HEK293 (cell line): ENCODE measurements at regions not wholly inside any gene's neighbourhood (a gene's known extent, or its start where the extent isn't known, plus 50 kb on each side); places are given as distances from the start of the nearest gene placed in this dataset.

Experiments used
- YY1 ChIP-seq: fragments of 450-650 bp; formaldehyde crosslinking; IDR thresholded peaks from 2 replicates; pipeline ENCODE4 v1.5.1; 2018; ENCODE audit warnings: missing biosample characterization, missing genetic modification characterization
- ZFP3 ChIP-seq: fragments of 450-650 bp; formaldehyde crosslinking; IDR thresholded peaks from 2 replicates; pipeline ENCODE4 v1.5.1; 2016; ENCODE audit warnings: low read depth, missing biosample characterization, missing genetic modification characterization
- ZNF121 ChIP-seq: fragments of 450-650 bp; formaldehyde crosslinking; IDR thresholded peaks from 2 replicates; pipeline ENCODE4 v1.5.1; 2016; ENCODE audit warnings: missing biosample characterization, missing genetic modification characterization
- ZNF664 ChIP-seq: fragments of 450-650 bp; formaldehyde crosslinking; IDR thresholded peaks from 2 replicates; pipeline ENCODE4 v1.5.1; 2016; ENCODE audit warnings: missing biosample characterization, missing genetic modification characterization
- TF ChIP-seq, protein P1 (sequence below): fragments of 450-650 bp; formaldehyde crosslinking; IDR thresholded peaks from 2 replicates; pipeline ENCODE4 v1.5.1; 2016; ENCODE audit warnings: missing biosample characterization, missing genetic modification characterization
- TF ChIP-seq, protein P2 (sequence below): fragments of 450-650 bp; formaldehyde crosslinking; IDR thresholded peaks from 2 replicates; pipeline ENCODE4 v1.5.1; 2016; ENCODE audit warnings: missing biosample characterization, missing genetic modification characterization, low read depth

- TF ChIP-seq, protein P1, sequence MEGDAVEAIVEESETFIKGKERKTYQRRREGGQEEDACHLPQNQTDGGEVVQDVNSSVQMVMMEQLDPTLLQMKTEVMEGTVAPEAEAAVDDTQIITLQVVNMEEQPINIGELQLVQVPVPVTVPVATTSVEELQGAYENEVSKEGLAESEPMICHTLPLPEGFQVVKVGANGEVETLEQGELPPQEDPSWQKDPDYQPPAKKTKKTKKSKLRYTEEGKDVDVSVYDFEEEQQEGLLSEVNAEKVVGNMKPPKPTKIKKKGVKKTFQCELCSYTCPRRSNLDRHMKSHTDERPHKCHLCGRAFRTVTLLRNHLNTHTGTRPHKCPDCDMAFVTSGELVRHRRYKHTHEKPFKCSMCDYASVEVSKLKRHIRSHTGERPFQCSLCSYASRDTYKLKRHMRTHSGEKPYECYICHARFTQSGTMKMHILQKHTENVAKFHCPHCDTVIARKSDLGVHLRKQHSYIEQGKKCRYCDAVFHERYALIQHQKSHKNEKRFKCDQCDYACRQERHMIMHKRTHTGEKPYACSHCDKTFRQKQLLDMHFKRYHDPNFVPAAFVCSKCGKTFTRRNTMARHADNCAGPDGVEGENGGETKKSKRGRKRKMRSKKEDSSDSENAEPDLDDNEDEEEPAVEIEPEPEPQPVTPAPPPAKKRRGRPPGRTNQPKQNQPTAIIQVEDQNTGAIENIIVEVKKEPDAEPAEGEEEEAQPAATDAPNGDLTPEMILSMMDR (tag by site-specific recombination) = no peak
- TF ChIP-seq ZNF664 (tag by site-specific recombination) = no peak
- no peak for TF ChIP-seq ZNF121
- no peak for TF ChIP-seq ZFP3 (tag by site-specific recombination)
- TF ChIP-seq YY1 (tag by site-specific recombination) = no peak
- TF ChIP-seq, protein P2, sequence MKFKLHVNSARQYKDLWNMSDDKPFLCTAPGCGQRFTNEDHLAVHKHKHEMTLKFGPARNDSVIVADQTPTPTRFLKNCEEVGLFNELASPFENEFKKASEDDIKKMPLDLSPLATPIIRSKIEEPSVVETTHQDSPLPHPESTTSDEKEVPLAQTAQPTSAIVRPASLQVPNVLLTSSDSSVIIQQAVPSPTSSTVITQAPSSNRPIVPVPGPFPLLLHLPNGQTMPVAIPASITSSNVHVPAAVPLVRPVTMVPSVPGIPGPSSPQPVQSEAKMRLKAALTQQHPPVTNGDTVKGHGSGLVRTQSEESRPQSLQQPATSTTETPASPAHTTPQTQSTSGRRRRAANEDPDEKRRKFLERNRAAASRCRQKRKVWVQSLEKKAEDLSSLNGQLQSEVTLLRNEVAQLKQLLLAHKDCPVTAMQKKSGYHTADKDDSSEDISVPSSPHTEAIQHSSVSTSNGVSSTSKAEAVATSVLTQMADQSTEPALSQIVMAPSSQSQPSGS (tag by site-specific recombination) = no peak
Measured at GRCh38 chr16:25370541-25370940, 112.9 kb upstream of the ZKSCAN2 start.
